HG02840 (cell line): ENCODE measurements at regions not wholly inside any gene's neighbourhood (a gene's known extent, or its start where the extent isn't known, plus 50 kb on each side); places are given as distances from the start of the nearest gene placed in this dataset.
"Not testable (repeated sequence)": the region's sequence is repeated elsewhere in the genome, so short reads cannot be mapped to it uniquely, and the experiment has no call there.

Source experiments
- ATAC-seq: cut with Tn5 transposase; IDR thresholded peaks from one replicate; pipeline ENCODE4 v1.9.1; 2021; ENCODE audit warnings: mild to moderate bottlenecking, moderate library complexity, moderate number of reproducible peaks; ENCODE audit not compliant: unreplicated experiment, low FRiP score

DNA sequence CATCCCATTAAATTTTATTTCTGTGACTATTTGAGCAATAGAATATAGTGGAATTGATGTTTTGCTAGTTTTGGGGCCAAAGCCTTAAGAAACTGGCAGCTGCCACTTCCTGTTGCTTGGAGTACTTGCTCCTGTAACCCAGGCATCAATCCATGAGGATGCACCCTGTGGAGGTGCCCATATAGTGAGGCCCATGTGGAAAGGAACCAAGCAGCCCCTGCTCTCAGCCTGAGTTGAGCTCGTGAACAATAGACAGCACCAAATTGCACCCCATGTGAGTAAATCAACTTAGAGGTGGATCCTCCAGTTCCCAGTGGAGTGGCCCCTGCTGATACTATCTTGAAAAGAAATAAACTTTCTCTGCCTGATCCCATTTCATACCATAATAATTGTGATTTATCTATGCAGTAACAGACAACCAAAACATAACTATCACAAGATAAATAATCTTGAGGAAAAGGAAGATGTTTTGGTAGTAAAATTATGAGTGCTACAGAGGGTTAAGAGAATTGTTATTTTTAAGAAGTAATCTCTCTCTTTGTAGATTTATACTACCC lies 481.9 kb downstream of the TBC1D32 start:
- no peak for ATAC-seq

DNA sequence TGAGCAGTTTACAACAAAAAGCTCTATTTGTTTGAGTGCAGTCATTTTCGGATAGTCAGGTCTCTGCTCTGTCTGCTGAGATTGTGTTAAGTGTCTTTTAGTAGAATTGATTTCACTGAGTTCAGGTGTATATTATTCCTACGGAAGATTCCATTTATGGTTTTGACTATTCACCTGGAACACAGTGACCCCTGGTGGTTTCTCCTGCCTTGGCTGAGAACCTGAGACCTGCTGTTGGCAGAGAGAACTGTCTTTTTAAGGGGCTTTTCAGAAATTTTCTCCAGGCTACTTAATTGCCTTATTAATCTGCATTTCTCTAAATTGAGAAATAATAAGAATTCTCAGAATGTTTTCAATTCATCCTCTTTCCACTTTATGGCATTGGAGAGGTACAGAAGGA lies 508.0 kb downstream of the TBC1D32 start:
- no peak for ATAC-seq

DNA sequence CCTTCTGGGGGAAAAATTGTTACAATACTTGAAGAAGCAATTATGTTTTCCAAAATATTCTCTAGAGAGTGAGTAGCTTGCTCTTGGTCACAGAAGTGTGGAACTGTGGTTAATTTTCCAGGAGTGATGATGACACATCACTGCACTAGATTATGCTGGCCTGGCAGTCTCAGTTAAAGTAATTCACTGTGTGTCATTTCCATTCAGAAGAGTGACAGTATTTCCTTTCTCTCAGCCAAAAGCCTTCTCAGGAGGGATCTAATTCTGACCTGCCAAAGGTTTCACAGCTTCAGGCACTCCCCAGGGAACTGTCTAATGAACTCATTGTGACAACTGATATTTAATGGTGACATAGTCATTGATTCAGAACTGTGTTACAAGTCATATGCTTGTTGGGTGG lies 517.5 kb downstream of the TBC1D32 start:
- ATAC-seq, result no peak

DNA sequence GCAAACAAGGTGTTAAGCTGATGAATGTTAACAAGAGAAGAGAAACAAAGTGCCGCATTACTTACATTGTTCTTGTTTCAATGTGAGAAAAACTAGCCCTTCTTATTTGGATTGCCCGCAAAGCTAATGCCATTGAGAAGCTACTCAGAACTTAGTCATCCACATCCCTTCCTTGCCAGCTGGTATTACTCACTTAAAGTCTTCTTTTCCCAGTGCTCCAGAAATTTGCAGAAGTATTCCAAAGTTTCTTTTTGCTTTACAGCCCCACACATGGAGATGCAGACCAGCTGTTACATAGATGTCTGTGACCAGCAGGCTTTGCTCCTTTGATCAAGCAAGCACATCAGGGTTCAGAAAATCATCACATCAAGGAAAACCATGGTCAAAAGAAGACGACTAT lies 529.0 kb downstream of the TBC1D32 start:
- ATAC-seq, result no peak

DNA sequence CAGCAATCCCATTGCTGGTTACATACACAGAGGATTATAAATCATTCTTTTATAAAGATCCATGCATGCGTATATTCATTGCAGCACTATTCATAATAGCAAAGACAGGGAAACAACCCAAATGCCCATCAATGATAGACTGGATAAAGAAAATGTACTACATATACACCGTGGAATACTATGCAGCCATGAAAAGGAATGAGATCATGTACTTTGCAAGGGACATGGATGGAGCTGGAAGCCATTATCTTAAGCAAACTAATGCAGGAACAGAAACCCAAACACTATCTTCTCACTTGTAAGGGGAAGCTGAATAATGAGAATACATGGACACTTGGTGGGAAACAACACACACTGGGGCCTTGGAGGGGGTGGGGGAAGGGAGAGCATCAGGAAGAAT lies 529.7 kb downstream of the TBC1D32 start:
- no peak for ATAC-seq

DNA sequence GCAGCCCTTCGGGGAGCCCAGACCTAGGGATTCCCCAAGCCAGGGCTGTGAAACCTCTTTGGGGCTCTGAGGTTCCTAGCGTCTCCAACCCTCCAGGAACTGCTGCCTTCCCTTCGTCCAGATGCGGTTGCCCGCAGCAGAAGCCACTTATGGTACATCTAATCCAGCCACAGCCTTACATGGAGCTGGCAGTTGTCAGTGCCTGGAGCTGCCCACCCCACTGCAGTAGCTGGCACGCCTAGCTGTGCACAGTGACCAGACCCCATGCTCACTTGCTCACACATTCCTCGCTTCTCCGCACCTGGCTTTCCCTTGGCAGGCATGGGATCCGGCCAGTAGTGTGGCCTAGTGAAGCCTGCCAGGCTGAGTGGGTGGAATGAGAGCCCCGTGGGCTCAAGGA lies 547.6 kb downstream of the TBC1D32 start:
- ATAC-seq, result no peak

DNA sequence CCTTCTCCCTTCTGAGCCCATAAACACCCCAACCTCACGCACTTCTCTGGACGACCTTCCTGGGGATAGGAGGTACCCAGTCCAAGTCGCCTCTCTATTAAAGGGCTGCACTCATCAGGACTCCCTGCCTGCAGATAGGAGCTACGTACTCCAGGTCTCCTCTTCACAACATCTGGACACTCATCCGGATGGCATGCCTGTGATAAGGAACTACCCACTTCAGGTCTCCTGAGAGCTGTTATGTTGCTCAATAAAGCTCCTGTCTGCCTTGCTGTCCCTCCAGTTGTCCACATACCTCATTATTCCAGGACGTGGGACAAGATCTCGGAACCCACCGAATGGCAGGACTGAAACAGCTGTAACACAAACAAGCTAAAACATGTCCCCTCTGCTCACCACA lies 548.0 kb downstream of the TBC1D32 start:
- no peak for ATAC-seq

DNA sequence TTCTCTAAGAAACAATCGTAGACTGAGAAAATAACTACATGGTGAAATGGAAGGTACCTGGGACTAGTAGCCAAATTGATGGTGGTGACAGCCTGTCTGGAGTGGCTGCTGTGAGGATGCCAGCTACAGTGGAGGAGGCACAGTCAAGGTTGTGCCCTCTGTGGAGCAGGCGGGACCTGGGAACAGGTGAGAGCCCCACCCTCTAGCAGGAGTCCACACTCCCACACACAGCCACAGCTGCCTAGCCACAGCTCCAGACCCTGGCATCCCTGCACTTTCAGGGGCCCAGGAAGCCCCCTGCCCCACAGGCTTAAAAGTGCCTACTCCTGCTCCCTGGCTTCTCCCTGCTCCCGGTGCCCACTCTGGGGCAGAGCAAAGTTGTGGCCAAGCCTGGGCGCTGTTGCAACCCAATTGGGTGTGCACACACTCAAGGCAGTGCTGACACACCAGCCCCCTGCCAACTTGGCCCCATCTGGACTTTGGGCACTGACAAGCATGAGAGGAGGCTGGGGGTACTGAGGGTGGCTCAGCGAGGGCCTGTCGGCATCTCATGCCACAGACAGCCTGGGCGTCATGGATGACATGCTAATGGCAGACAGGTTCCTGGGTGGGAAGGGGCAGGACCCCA lies 548.7 kb downstream of the TBC1D32 start:
- ATAC-seq, result no peak

DNA sequence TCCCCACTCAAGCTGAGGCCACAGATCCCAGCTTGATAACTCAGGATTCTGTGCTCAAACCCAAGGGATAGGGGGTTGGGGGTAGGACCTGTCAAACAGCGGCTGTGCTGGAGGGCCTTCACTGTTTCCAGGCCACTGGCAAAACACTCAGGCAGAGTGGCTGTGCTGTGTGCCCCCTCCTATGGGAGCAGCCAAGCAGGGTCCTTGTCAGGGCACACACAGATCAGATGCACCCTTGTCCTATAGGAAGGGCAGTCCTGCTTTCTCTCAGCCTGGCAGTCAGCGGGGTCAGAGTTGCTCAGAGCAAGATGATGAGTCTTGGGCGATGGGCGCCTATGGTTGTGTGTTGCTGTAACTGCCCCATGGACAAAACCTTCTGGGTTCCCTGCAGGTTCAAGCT lies 554.8 kb downstream of the TBC1D32 start:
- ATAC-seq, result no peak

DNA sequence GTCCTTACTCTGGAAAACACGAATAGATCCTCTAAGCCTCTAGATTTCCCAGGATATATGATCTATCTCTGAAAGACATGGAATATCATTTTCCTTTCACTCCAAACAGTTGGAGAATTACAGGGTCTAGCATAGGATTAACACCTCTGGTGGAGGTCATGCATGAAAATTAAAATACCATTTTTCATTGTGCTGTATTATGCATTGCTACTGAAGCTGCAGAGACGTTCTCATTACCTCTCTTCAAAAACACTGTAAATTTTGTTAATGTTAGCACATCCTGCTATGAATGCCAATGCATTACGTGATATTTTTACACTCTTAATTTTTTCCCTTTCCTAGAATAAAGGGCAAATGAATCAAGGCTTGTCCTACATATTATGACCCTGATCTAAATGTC lies 558.6 kb downstream of the TBC1D32 start:
- no peak for ATAC-seq

DNA sequence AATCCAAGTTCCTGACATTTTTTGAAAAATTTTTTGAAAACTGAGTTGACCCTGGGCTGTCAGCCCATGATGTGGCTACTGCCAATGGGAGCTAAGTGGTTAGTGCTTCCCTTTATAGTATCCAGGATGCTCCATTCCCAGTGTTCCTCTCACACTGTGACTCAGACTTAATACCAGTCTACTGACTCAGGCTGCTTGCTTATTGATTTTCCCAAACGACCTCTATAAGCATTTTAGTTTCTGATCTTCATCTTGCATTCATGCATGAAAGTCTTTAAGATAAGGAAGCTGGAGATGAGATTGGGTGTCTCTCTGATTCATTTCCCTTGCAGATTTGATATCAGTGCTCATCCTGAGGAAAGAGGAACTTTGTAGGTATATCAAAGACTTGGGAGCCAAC lies 560.0 kb downstream of the TBC1D32 start:
- ATAC-seq, result no peak

DNA sequence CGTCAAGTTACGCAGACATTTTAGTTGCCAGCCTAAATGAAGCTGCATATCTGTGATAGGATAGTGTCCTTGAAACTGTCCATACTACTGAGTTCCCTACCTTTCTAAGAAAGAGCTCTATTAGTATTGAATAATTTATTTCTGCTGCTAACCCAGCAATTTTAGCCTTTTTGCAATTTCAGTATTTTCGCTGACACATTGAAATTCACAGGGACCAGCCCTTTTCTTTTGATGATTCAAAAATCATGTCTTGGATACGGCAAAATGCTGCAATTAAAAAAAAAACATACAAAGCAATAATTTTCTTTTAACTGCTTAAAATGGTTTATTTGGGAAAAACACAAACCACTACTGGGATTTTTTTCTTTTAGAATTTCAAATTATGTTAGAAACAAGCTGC lies 563.3 kb downstream of the TBC1D32 start:
- ATAC-seq, result no peak

DNA sequence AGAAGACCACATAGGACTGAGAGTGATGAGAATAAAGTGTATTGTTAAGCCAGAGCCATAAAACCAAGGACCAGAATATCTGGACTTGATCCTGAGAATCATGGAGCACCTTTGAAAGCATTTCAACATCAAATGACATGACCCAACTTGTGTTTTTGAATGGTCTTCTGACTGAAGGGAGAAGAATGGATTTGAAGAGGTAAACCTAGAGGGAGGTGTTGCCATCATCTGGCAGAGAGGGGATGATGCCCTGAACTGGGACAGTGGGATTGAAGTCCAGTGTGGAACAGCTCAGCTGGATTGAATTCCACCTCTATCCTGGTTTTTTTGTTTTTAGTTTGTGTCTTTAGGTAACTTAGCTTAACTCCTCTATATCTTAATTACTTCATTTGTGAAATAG lies 570.0 kb downstream of the TBC1D32 start:
- no peak for ATAC-seq

DNA sequence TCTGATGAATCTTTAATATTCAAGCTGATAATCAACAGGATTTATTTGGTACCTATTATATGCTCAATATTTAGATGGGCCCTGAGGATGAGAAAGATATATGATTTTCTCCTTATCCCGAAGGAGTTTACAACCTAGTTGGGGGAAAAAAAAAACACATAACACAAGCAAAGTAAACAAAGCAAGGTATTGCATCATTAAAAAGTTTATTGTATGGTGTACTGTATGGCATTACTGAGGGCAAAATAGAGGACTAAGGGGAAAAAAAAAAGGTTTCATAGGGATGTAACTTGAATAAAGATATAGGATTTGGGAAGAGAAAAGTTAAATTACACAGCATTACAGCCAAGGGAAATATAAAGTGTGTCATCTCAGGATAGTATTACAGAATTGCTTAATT lies 574.7 kb downstream of the TBC1D32 start:
- no peak for ATAC-seq

DNA sequence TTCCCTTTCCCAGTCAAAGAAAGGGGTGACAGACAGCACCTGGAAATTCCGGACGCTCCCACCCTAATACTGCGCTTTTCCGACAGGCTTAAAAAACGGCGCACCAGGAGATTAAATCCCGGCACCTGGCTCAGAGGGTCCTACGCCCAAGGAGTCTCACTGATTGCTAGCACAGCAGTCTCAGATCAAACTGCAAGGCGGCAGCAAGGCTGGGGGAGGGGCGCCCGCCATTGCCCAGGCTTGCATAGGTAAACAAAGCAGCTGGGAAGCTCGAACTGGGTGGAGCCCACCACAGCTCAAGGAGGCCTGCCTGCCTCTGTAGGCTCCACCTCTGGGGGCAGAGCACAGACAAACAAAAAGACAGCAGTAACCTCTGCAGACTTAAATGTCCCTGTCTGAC lies 585.7 kb downstream of the TBC1D32 start:
- ATAC-seq, result not testable (repeated sequence)

DNA sequence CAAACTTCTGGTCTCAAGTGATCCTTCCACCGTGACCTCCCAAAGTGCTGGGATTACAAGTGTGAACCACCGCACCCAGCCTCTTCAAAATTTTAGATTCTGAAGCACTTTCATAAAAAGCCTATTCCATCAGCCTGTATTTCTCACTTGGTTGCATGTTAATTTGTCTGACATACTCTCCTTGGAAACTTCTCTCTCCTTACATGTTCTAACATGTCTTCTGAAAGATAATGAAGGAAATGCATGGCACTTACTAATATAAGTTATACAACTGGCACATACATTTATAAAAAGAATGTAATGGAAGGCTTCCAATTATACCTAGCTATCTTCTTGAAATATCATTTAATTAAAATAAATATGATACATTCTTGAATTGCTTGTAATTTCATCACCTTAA lies 597.5 kb downstream of the TBC1D32 start:
- ATAC-seq, result no peak

DNA sequence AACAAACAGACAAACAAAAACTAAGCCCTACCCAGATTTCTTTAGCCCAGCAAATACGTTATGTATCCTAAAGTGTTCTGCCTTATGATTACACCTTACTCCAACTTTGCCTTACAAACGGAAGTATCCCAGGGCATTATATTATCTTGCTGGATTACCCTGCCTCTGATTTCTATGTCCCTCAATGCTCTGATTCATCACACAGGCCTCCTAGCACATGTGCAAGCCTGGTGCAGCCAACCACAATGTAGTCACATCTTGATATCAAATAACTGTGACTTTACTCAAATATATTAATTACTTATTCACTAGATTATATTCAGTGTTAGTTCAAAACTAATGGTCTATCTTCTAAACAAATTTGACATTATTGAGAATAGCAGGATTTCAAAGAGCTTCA lies 598.6 kb downstream of the TBC1D32 start:
- no peak for ATAC-seq

DNA sequence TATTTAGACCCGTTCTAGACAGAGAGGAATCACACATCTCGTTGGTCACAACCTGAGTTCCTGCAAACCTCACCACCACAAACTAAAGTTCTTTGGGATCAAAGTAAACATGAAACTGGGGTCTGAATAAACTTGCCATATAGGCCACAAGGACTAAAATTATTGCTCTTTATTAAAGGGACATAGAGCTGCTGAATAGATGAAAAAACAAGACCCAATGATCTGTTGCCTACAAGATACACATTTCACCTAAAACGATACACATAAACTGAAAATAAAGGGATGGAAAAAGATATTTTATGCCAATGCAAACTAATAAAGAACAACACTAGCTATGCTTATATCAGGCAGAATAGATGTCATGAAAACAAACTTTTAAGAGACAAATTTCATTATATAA lies 623.0 kb downstream of the TBC1D32 start:
- no peak for ATAC-seq

DNA sequence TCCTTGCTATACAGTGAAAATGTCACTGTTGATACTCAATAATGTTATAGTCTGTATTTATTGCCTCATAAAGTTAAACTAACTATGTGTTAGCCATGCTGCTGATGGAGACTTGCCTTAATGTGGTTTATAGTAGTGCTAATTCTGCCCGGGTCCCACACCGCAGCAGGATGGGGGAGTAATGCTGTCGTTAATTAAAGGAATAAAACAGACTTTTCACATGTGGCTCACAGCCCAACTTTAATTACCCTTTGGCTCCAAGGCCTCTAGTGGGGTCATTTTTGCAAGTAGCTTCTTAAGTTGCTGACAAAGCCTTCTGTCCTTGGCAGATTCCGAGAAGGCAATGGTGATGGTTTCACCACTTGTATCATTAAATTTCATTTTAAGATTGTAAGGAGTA lies 634.3 kb downstream of the TBC1D32 start:
- no peak for ATAC-seq

DNA sequence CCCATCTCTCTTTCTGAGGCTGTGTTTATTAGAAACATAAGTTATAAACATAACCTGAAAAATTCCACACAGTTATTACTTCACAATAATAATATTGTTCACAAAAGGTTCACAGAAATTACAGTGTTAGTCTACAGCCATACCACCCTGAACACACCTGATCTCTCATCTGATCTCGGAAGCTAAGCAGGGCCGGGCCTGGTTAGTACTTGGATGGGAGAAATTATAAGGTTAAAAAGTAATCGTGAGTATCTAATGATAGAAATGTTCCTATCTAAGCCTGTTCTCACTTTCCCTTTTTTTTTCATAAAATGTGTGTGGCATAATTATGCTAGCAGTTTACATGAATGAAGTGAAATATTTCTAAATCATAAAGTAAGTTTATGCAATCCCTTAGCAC lies 647.8 kb downstream of the TBC1D32 start:
- ATAC-seq, result no peak

DNA sequence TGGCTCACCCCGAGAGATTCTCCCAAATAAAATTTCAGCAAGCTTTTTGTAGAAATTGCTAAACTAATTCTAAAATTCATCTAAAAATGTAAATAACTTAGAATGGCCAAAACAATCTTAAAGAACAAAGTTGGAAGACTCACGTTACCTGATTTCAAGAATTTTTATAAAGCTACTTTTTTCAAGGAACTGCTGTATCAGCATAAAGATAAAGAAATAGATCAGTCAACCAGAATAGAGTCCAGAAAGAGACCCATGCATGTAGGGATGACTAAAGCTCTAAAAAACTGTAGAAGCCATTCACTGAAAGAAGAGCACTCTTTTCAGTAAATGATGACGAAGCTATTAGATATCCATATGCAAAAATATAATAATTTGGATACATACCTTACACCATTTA lies 652.1 kb downstream of the TBC1D32 start:
- no peak for ATAC-seq

DNA sequence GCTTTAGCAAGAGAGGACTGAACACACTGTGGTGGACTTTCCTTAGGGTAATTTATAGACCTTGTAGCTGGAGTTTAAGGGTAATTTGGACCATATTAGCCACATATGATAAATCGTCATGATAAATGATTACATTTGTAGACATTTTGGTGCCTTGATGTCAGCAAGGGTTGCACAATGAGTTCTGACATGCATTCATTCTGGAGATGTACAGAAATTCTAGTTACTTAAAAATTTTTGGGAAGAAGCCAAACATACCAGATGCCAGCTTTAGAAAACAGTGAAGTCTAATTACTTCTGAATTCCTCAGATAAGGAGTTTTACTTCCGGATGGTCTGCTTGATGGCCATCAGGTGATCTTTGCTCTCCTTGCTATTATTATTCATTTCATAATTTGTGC lies 653.1 kb downstream of the TBC1D32 start:
- no peak for ATAC-seq

DNA sequence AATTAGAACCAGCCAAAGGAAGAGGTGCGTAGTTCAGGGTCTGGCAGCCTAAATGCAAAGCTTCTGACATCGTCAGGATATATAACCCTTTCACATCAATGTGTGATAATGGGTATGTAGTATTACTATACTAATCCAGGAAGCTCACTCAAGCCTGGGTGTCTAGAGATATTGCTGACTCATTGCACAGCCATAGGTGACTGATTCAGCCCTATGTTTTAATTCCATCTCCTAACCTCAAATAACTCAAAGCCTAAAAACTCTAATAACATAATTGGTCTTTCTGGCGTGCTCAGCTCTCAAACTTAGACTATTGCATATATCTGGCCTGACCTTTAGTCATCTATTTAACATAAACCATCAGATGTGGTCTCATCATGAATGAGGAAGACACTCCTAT lies 658.4 kb downstream of the TBC1D32 start:
- ATAC-seq, result no peak
